Endothelial cell of umbilical vein (primary cell): ENCODE measurements at regions not wholly inside any gene's neighbourhood (a gene's known extent, or its start where the extent isn't known, plus 50 kb on each side); places are given as distances from the start of the nearest gene placed in this dataset.
"Not testable (repeated sequence)": the region's sequence is repeated elsewhere in the genome, so short reads cannot be mapped to it uniquely, and the experiment has no call there.

Experiments
- BruUV-seq: library from RNA; stranded (reverse); fragments of 400-500 nt; replicated peaks from 2 replicates; lab custom pipeline; 2021; lab: Mats Ljungman, UMichigan
- CTCF ChIA-PET: fragments of 300-600, 350-600 bp; sonication (Branson Sonifier 250); formaldehyde crosslinking; loops from one replicate; lab custom pipeline; 2021; ENCODE audit warnings: antibody characterized with exemption, inconsistent platforms; lab: Charles Lee
- POLR2A ChIA-PET: fragments of 300-600, 350-600 bp; sonication (Branson Sonifier 250); formaldehyde crosslinking; loops from one replicate; lab custom pipeline; 2021; ENCODE audit warnings: antibody characterized with exemption, inconsistent platforms; lab: Charles Lee
- DNase-seq: peaks from one replicate; pipeline ENCODE4 v3.0.0-alpha.2; 2011; ENCODE audit warnings: low read depth, low spot score
- FAIRE-seq: peaks from 2 replicates; lab custom pipeline; 2011; peaks lifted over from hg19 to GRCh38; lab: Jason Lieb, UNC
- H2AFZ ChIP-seq: 2 replicates; pipeline ENCODE4 v1.6.0; 2012; ENCODE audit warnings: low read depth, low read length, control low read depth, inconsistent platforms
- H3K27ac ChIP-seq: 2 replicates; pipeline ENCODE4 v1.5.1; 2011; ENCODE audit warnings: low read depth, mild to moderate bottlenecking, control low read depth, low read length, moderate library complexity; ENCODE audit not compliant: insufficient read depth
- H3K27me3 ChIP-seq, 2 experiments: 2 replicates each; pipeline versions ENCODE4 v1.6.0 to v1.6.1; 2011; ENCODE audit warnings: low read length in 2 of 2, mixed read lengths in 1 of 2; ENCODE audit not compliant: control insufficient read depth in 2 of 2, insufficient read depth in 2 of 2
- H3K36me3 ChIP-seq, 2 experiments: 2 replicates in 1 of 2; 3 replicates in 1 of 2; pipeline ENCODE4 v1.5.1; 2011; ENCODE audit warnings: low read length in 2 of 2, mild to moderate bottlenecking in 1 of 2, moderate library complexity in 1 of 2; ENCODE audit not compliant: control insufficient read depth in 2 of 2, insufficient read depth in 2 of 2; ENCODE audit errors: extremely low read depth in 1 of 2
- H3K4me1 ChIP-seq: 3 replicates; pipeline ENCODE4 v1.5.1; 2011; ENCODE audit warnings: mild to moderate bottlenecking, low read length; ENCODE audit not compliant: control insufficient read depth, insufficient read depth; ENCODE audit errors: extremely low read depth
- H3K4me2 ChIP-seq: 2 replicates; pipeline ENCODE4 v1.6.1; 2011; ENCODE audit warnings: low read length, control low read depth, mixed read lengths; ENCODE audit not compliant: insufficient read depth
- H3K4me3 ChIP-seq, 3 experiments: fragments of 200-600 bp in 1 of 3; sonication (generic), shearing (Covaris generic) in 1 of 3; replicated peaks in 1 of 3; 2 replicates each; pipeline ENCODE4 v1.5.1; 2011 to 2016; ENCODE audit warnings: control low read depth in 3 of 3, low read length in 3 of 3, mild to moderate bottlenecking in 2 of 3, inconsistent platforms in 1 of 3, low read depth in 1 of 3, moderate library complexity in 1 of 3; ENCODE audit not compliant: insufficient read depth in 1 of 3
- H3K79me2 ChIP-seq: 2 replicates; pipeline ENCODE4 v1.6.0; 2012; ENCODE audit warnings: low read length, inconsistent platforms; ENCODE audit not compliant: control insufficient read depth, insufficient read depth
- H3K9ac ChIP-seq: replicated peaks from 2 replicates; pipeline ENCODE3; 2011; ENCODE audit warnings: low read length, control low read depth; ENCODE audit not compliant: insufficient read depth; ENCODE audit errors: extremely low read depth
- H3K9me1 ChIP-seq: replicated peaks from 3 replicates; pipeline ENCODE4 v1.6.0; 2011; ENCODE audit warnings: mild to moderate bottlenecking, low read length; ENCODE audit not compliant: control insufficient read depth, insufficient read depth; ENCODE audit errors: extremely low read depth
- H3K9me3 ChIP-seq: replicated peaks from 2 replicates; pipeline ENCODE4 v1.5.1; 2012; ENCODE audit warnings: low read length, inconsistent platforms; ENCODE audit not compliant: control insufficient read depth, insufficient read depth
- H4K20me1 ChIP-seq: replicated peaks from 2 replicates; pipeline ENCODE3; 2011; ENCODE audit warnings: mild to moderate bottlenecking, low read length; ENCODE audit not compliant: control insufficient read depth, insufficient read depth; ENCODE audit errors: extremely low read depth
- GATA2 ChIP-seq: IDR thresholded peaks from 2 replicates; pipeline ENCODE4 v1.7.0; 2011; ENCODE audit warnings: low read depth, mild to moderate bottlenecking, moderate library complexity, mixed read lengths, low read length; ENCODE audit not compliant: insufficient read length, insufficient read depth
- dilution Hi-C: fragments of 300-500 bp; cut with MboI; formaldehyde crosslinking; loops from one replicate; pipeline ENCODE4 v1.15.0; 2019; ENCODE audit warnings: low sequenced_read_pairs; ENCODE audit not compliant: extremely low pct_ligation_motif_present
- intact Hi-C: fragments of 100-400 bp; cut with micrococcal nuclease; formaldehyde crosslinking; loops from one replicate; pipeline ENCODE4 v1.10.0; 2022

DNA sequence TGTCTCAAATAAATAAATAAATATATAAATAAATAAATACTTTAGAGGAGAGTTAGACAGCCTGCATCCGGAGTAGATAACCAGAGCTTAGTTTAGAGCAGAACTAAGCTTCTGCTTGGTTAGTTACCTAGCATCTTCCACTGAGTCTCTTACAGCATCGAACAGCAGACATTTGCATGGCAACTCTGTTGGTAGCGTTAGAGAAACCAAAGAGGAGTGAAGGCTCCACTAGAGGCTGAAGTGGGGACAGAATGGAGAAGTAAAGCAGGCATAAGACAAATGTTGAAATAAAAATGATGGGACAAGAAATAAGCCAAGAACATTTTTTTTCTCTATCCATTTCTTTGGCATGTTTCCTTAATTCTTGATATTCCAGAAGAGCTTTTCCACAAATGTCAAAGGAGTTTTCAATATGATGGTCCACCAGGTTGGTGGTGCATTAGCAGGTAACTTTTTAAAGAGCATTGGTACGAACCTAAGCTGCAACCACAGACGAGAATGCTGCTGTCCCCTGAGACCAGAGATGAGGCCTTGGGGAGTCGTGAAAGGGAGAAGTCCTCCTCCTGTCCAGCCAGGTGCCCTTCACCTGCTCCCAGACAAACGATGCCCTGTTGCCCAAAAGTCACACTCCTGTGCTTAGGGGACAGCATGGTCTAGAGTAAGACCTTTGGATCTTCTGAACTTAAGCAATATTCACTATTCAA lies 438.3 kb downstream of the DIRAS2 start:
- Histone ChIP-seq H2AFZ (no peak overlapping the region), H3K4me2 (no peak overlapping the region), H3K9me3 (no peaks in the 10 kb centered on the region), H4K20me1 (no peaks in the 10 kb centered on the region), H3K9ac (no peak overlapping the region), H3K4me3 (no peak overlapping the region), H3K79me2 (no peaks in the 10 kb centered on the region), H3K36me3 (no peaks in the 10 kb centered on the region), H3K4me1 (no peaks in the 10 kb centered on the region), H3K9me1 (no peaks in the 10 kb centered on the region), H3K27ac (no peak overlapping the region), H3K27me3 (no peaks in the 10 kb centered on the region)
- intact Hi-C loops, result no loop called here
- no peak for TF ChIP-seq GATA2
- ChIA-PET POLR2A (no interaction called here), CTCF (no interaction called here)
- DNase-seq (no peak), FAIRE-seq (no peak)
- dilution Hi-C loops, result no loop called here
- no TSS peak for BruUV-seq

DNA sequence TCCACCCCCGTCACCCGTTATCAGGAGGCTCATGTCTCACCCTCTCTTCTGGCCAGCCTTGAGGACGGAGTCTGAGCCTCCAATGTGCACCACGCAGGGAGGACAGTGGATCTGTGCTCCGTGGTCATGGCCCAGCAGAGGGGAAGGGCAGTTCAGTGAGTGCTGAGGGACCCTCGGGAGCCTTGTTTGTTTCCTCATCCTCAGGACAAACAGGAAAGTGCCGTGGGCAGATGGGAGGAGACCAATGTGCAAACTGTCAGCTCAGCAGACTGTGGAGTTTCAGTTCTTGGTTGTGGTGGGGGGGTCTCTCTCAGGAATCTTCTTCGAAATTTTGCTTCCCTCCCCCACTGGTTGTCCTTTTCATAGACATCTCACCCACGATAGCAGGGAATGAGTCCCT lies 429.6 kb downstream of the DIRAS2 start:
- H3K9me1 ChIP-seq, DNase-seq, H3K4me3 ChIP-seq, H3K79me2 ChIP-seq, FAIRE-seq, intact Hi-C loops, H2AFZ ChIP-seq, dilution Hi-C loops, CTCF ChIA-PET, H3K9ac ChIP-seq, BruUV-seq, POLR2A ChIA-PET, H4K20me1 ChIP-seq, H3K36me3 ChIP-seq, H3K9me3 ChIP-seq, H3K27ac ChIP-seq, H3K4me1 ChIP-seq, H3K27me3 ChIP-seq, H3K4me2 ChIP-seq: not testable (repeated sequence)
